ENCODE measurements at regions not wholly inside any gene's neighbourhood (a gene's known extent, or its start where the extent isn't known, plus 50 kb on each side); places are given as distances from the start of the nearest gene placed in this dataset.

DNA sequence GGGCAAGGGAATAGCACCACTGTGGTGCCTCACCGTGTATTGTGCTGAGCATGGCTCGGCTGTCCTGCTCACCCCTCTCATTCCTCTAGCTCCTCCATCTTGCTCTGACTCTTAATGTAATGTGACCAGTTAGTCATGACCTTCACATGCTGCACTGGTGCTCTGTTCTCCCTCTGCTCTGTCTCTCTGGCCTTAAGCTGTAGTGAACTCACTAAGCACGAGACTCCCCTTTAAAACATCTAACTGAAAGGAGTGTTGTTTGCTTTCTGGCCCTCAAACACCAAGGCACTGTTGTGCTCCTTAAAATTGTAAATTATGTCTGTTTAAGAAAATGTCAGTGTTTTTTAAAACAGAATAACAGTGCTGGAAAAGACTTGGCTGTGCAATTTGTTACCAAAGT lies 140.4 kb downstream of the HDGFL1 start:
- TF ChIP-seq, protein P1, sequence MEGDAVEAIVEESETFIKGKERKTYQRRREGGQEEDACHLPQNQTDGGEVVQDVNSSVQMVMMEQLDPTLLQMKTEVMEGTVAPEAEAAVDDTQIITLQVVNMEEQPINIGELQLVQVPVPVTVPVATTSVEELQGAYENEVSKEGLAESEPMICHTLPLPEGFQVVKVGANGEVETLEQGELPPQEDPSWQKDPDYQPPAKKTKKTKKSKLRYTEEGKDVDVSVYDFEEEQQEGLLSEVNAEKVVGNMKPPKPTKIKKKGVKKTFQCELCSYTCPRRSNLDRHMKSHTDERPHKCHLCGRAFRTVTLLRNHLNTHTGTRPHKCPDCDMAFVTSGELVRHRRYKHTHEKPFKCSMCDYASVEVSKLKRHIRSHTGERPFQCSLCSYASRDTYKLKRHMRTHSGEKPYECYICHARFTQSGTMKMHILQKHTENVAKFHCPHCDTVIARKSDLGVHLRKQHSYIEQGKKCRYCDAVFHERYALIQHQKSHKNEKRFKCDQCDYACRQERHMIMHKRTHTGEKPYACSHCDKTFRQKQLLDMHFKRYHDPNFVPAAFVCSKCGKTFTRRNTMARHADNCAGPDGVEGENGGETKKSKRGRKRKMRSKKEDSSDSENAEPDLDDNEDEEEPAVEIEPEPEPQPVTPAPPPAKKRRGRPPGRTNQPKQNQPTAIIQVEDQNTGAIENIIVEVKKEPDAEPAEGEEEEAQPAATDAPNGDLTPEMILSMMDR (IDR thresholded peaks at IDR 0.05 in 8 of 11, conservative IDR thresholded peaks at IDR 0.05 in 3 of 11) = no peak
- no peak for TF ChIP-seq POLR2A (IDR thresholded peaks at IDR 0.05)
